ENCODE measurements at regions not wholly inside any gene's neighbourhood (a gene's known extent, or its start where the extent isn't known, plus 50 kb on each side); places are given as distances from the start of the nearest gene placed in this dataset.

GRCh38 chr3:95407709-95408463 is 1345.0 kb downstream of the NSUN3 start:
- Histone ChIP-seq H3K4me2 (no peak overlapping the region), H3K4me3 (no peak overlapping the region), H3K4me1 (ENCODE audit: insufficient read depth) (peaks cover 8% of the 10 kb centered on the region; the same call in 1 of the 2 replicates), H4K20me1 (replicated peaks; ENCODE audit: insufficient read depth) (no peaks in the 10 kb centered on the region), H3K9me2 (ENCODE audit: insufficient read depth) (peaks cover 14% of the 10 kb centered on the region), H3K27me3 (ENCODE audit: insufficient read depth) (no peaks in the 10 kb centered on the region), H3K36me3 (ENCODE audit: insufficient read depth) (no peaks in the 10 kb centered on the region), H3K27ac (ENCODE audit: low read depth) (no peak overlapping the region), H3F3A (replicated peaks; ENCODE audit: low read depth) (no peaks in the 10 kb centered on the region), H3K79me2 (replicated peaks; ENCODE audit: insufficient read depth) (no peaks in the 10 kb centered on the region), H2AFZ (no peak overlapping the region)
- Mint-ChIP-seq H3K36me3 (ENCODE audit: low read depth) (peaks cover 32% of the 10 kb centered on the region), H3K27me3 (ENCODE audit: insufficient read depth, low read depth, poor library complexity) (peaks cover 4% of the 10 kb centered on the region), H3K27ac (no peak overlapping the region; the same call in 1 of the 2 replicates), H3K9me3 (peaks cover 15% of the 10 kb centered on the region), H3K4me1 (peaks cover 12% of the 10 kb centered on the region), H3K4me3 (no peak overlapping the region)
- ATAC-seq, result peak; percentile 96
- DNase-seq (ENCODE audit: low spot score), result peak; percentile 81
- no peak for TF ChIP-seq CTCF (conservative IDR thresholded peaks at IDR 0.05; ENCODE audit: low read depth in 2 of 2)
- TF ChIP-seq ZNF114 (CRISPR knock-in tag; IDR thresholded peaks at IDR 0.05), result peak; percentile 98
- TF ChIP-seq, protein P1, sequence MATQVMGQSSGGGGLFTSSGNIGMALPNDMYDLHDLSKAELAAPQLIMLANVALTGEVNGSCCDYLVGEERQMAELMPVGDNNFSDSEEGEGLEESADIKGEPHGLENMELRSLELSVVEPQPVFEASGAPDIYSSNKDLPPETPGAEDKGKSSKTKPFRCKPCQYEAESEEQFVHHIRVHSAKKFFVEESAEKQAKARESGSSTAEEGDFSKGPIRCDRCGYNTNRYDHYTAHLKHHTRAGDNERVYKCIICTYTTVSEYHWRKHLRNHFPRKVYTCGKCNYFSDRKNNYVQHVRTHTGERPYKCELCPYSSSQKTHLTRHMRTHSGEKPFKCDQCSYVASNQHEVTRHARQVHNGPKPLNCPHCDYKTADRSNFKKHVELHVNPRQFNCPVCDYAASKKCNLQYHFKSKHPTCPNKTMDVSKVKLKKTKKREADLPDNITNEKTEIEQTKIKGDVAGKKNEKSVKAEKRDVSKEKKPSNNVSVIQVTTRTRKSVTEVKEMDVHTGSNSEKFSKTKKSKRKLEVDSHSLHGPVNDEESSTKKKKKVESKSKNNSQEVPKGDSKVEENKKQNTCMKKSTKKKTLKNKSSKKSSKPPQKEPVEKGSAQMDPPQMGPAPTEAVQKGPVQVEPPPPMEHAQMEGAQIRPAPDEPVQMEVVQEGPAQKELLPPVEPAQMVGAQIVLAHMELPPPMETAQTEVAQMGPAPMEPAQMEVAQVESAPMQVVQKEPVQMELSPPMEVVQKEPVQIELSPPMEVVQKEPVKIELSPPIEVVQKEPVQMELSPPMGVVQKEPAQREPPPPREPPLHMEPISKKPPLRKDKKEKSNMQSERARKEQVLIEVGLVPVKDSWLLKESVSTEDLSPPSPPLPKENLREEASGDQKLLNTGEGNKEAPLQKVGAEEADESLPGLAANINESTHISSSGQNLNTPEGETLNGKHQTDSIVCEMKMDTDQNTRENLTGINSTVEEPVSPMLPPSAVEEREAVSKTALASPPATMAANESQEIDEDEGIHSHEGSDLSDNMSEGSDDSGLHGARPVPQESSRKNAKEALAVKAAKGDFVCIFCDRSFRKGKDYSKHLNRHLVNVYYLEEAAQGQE (IDR thresholded peaks at IDR 0.05; ENCODE audit: unreplicated experiment), result no peak
- peak; percentile 50 for TF ChIP-seq ZNF331 (CRISPR knock-in tag; IDR thresholded peaks at IDR 0.05; ENCODE audit: low read depth)
- TF ChIP-seq ZNF462 (CRISPR knock-in tag; IDR thresholded peaks at IDR 0.05), result peak; percentile 100
- TF ChIP-seq JUNB (IDR thresholded peaks at IDR 0.05; ENCODE audit: unreplicated experiment), result no peak
- 0 out of 2 replicates have a peak, but pooled peaks have one; percentile 17 for TF ChIP-seq NANOG (IDR thresholded peaks at IDR 0.05; ENCODE audit: borderline replicate concordance)

Data from GM23338 (cell line).